ENCODE measurements at regions not wholly inside any gene's neighbourhood (a gene's known extent, or its start where the extent isn't known, plus 50 kb on each side); places are given as distances from the start of the nearest gene placed in this dataset.
A peak's percentile ranks its signal among the peaks of the same experiment; 100 is the strongest.
"Not testable (repeated sequence)": the region's sequence is repeated elsewhere in the genome, so short reads cannot be mapped to it uniquely, and the experiment has no call there.

GRCh38 chr16:88303890-88304819 is 78.6 kb upstream of the ZNF469 start:
- DNase-seq (ENCODE audit: low spot score), result peak; percentile 21

- no peak for DNase-seq (ENCODE audit: low spot score)
Measured at GRCh38 chr16:88305176-88305575, 77.6 kb upstream of the ZNF469 start.

GRCh38 chr16:88306411-88306810 is 76.3 kb upstream of the ZNF469 start:
- no peak for DNase-seq (ENCODE audit: low spot score)

DNA sequence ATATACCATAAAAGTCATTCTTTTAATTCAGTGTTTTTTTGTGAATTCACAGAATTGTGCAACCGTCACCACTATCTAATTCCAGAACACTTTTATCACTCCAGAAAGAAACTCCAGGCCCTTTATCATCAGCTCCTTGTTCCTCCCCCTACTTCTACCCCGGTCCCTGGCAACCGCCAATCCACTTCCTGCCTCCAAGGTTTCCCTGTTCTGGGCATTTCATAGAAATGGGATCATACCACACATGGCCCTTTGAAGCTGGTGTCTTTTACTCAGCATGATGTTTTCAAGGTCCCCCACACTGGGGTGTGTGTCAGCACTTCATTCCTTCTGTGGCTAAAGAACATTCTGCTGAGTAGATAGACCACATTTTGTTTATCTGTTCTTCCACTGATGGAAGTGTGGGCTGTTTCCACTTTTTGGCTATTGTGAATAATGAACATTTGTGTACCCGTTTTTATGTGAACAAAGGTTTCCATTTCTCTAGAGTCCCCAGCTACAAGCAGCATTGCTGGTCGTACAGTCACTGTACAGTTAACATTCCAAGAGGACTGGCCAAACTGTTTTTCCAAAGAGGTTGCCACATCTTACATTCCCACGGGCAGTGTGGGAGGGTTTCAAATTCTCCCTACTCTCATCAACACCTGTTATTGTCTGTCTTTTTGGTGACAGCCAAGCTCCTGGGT is 75.8 kb upstream of the ZNF469 start:
- no peak for DNase-seq (ENCODE audit: low spot score)

- DNase-seq (ENCODE audit: low spot score), result no peak
Measured at GRCh38 chr16:88308441-88309173, 74.2 kb upstream of the ZNF469 start.

DNA sequence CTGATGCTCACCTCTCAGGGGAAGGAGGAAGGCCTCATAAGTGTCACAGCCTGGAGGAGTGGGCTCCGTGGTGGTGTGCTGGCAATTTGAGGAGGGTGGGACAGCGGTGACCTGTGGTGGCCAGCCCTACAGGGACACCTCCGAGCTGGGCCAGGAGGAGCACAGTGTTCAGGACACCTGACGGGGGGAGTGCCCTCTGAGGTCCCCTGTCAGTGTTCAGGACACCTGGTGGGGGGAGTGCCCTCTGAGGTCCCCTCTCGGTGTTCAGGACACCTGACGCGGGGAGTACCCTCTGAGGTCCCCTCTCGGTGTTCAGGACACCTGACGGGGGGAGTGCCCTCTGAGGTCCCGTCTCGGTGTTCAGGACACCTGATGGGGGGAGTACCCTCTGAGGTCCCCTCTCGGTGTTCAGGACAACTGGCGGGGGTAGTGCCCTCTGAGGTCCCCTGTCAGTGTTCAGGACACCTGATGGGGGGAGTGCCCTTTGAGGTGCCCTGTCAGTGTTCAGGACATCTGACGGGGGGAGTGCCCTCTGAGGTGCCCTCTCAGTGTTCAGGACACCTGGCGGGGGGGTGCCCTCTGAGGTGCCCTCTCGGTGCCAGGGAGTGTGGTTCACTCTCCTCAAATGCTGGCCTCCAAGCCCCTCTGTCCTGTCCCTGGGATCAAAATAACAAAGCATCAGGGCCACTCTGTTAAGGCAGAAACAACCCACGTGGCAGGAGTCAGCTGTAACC is 73.4 kb upstream of the ZNF469 start:
- DNase-seq (ENCODE audit: low spot score), result no peak

- no peak for DNase-seq (ENCODE audit: low spot score)
Measured at GRCh38 chr16:88309908-88310265, 72.9 kb upstream of the ZNF469 start.

DNA sequence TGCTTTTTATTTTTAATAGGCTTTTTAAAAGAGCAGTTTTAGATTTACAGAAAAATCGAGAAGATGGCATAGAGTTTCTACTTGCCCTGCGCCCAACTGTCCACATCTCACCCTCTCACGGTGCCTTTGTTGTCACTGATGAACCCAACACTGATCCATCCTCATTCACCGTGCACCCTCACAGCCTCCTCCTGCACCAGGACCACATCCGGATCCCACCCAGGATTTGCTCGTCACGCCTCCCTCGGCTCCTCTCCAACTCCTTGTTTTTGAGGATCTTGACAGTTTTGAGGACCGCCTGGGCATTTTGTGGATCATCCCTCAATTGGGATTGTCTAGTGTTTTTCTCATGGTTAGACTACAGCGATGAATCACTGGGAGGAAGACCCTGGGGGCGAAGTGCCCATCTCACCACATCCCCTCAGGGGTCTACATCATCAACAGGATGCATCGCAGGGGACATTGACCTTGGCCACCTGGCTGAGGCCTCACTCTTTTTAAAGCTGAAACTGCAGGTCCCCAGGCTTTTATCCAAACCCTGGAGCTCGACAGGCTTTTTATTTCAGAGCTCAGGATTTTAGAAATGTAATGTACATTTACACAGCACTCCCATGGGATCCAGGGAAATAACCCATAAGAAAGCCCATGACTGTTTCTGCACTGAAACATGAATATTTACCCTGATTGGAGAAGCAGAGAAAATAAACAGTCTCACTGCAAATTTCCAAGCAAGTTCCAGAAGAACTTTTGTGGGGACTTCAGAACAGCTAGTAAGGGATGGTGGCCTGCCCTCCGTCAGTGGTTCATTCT is 71.8 kb upstream of the ZNF469 start:
- no peak for DNase-seq (ENCODE audit: low spot score)

DNA sequence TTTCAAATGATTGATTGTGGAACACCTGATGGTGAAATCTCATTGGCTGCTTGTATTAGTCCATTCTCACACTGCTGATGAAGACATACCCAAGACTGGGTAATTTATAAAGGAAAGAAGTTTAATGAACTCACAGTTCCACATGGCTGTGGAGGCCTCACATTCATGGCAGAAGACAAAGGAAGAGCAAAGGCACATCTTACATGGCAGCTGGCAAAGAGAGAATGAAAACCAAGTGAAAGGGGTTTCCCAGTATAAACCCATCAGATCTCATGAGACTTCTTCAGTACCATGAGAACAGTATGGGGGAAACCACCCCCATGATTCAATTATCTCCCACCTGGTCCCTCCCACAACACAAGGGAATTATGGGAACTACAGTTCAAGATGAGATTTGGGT is 70.9 kb upstream of the ZNF469 start:
- DNase-seq (ENCODE audit: low spot score), result not testable (repeated sequence)

DNA sequence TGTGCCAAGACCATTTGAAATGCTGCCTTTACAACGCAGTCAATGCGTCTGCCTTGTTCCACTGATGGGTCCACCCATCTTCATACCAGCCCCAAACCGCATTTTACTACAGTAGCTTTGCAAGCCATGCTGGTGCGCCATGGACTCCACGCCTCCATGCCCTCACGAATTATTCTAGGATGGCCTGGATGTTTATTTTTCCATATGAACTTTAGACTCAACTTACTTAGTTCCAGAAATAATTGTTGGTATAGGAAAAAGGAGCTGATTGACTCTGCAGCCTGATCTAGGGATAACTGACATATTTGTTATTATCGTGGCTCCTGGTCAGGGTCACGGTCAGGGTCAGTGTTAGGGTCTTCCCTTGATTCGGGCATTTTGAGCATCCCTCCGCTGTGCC is 70.0 kb upstream of the ZNF469 start:
- no peak for DNase-seq (ENCODE audit: low spot score)

DNA sequence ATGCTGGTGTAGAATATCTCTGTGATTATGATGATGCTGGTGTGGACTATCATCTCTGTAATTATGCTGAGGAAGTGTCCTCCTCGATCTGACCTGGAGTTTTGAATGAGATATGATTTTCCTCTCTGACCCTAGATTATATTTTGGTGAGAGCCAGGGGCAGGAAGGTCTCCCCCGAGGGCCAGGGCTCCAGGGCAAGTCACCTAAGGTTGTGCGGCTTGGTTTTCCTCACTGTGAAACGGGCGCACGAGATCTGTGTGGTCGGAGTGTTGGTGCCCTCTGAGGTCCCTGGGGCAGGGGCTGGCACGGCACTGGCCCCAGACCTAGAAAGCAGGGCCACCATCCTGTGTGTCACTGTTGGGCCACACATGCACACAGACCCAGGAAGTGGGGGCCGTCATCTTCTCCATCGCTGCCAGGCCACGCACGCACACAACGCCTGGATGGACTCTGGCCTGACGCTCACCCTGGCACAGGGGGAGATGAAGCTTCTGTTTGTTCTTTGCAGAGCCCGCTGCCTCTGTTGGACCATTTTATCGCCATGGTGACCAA is 67.7 kb upstream of the ZNF469 start:
- no peak for DNase-seq (ENCODE audit: low spot score)

DNA sequence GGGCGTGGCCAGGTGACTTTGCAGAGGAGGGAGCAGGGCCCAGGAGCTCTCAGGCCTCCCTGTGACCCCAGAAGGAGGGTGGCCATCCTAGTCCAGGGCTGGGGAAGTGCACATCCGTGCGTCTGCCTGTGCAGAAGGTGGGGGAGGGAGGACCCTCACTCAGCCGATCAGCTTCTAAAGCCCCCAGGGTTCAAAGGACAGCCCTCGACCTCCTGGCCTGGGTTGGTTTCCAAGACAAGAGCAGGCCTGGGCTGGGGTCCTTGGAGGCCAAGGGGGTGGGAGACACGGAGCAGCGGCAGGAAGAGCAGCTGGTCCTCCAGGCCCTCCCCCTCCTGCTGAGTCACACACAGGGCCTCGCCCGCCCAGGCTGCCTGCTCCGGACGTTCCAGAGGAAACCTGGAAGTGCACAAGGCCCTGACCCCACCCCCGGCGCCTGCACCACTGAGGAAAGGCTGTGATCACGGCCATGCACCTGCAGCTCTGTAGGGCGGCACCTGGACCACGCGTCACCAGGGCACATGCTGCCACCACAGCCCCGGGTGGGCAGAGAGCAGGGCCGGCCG is 67.1 kb upstream of the ZNF469 start:
- DNase-seq (ENCODE audit: low spot score), result no peak

GRCh38 chr16:88316151-88316550 is 66.6 kb upstream of the ZNF469 start:
- DNase-seq (ENCODE audit: low spot score), result no peak

GRCh38 chr16:88316941-88317612 is 65.7 kb upstream of the ZNF469 start:
- DNase-seq (ENCODE audit: low spot score), result no peak

DNA sequence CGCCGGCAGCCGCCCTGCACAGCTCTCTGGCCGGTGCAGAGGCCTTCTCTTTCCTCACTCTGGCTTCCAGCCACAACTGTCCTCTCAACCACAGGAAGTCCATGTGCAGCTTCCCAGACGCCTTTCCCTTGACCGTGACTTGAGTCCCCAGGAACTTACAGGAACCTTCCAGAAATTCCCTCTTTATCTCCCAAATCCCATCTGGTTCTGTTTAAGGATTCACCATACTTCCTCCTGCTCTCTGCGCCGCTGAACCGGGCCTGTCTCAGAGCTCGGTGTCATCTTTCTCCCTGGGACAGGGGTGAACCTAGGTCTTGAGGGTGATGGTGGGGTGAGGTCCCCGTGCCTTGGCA is 65.2 kb upstream of the ZNF469 start:
- no peak for DNase-seq (ENCODE audit: low spot score)

- no peak for DNase-seq (ENCODE audit: low spot score)
Measured at GRCh38 chr16:88318051-88318450, 64.7 kb upstream of the ZNF469 start.

- DNase-seq (ENCODE audit: low spot score), result no peak
Measured at GRCh38 chr16:88318521-88318920, 64.2 kb upstream of the ZNF469 start.

DNA sequence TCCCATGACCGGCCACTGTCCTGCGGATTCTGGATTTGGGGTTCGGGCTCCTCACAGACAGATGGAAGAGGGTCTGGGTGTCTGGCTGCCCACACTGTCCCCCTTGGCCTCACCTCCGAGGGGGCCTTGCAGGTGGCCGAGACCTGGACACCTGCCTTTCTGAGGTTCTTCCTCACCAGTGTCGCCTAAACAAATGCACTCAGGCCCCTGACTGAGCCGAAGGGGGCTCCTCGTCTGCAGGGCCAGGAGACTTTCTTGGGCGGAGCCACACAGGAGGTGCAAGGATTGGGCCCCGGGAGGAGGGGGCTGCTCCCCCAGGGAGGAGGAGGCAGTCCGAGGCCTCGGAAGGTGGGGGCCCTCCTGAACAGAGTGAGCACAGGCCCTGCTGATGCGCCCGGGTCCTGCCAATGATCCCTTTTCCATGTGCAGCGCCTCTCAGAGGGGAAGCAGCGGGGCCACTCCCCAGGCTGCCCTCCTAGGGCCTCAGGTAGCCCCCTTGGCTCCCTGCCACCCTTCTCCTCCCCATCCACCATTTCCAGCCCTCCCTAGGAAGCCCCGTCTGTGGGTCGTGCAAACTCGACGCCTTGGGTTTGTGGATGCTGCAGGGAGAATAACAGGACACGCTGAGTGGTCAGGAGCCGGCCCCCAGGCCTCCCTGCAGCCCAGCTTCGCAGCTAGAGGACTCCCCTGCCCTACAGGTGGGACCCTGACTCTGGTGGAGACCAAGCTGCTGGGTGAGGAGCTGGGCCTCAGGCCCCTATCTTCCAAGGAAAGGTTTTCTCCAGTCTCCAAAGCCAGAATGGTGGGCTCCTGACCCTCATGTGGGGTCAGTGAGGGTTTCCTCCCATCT is 63.4 kb upstream of the ZNF469 start:
- no peak for DNase-seq (ENCODE audit: low spot score)

DNA sequence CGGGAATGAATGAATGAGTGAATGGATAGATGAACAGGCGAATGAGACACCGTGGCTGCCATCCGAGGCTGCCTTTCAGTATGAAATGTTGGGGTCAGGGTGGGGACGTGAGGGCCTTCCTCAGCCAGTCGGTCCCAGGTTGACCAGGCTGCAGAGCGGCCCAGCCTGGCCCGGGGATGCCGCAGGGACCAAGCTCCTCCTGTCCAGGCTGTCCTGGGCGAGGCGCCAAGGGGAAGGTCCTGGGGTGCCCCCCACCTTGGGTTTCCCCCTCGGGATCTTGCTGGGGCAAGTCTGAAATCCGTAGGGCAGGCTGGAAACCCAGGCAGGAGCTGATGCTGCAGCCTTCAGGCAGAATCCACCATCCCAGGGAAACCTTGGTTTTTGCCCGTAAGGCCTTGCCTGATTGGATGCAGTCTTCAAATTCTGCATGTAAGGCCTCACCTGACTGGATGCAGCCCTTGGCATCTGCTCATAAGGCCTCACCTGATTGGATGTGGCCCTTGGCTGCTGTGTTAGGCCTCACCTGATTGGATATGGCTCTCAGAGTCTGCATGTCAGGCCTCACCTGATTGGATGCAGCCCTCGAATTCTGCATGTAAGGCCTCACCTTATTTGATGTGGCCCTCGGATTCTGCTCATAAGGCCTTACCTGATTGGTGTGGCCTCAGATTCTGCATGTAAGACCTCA is 61.7 kb upstream of the ZNF469 start:
- no peak for DNase-seq (ENCODE audit: low spot score)

Measured in COLO829 (cell line).